HG03354 (cell line): ENCODE measurements at regions not wholly inside any gene's neighbourhood (a gene's known extent, or its start where the extent isn't known, plus 50 kb on each side); places are given as distances from the start of the nearest gene placed in this dataset.

Source experiments
- ATAC-seq: cut with Tn5 transposase; IDR thresholded peaks from one replicate; pipeline ENCODE4 v1.9.1; 2021; ENCODE audit warnings: mild to moderate bottlenecking; ENCODE audit not compliant: unreplicated experiment, poor library complexity, severe bottlenecking

DNA sequence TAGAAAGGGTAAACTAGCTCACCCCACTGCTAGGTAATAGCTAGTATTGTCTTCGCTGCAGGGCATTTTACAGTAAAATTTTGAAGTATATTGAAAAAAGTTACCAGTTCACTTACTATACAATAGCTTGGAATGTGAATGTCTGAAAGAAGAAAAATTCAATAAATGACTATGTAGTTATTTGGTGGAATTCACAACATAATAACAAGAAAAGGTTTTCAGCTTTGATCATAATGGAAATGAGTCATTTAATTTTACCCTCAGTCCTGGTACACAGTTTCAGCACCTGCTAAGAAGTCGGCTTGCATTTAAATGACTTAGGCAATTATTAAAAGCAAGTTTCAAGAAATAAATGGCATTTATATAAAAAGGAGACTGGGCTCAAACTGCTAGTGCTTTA is 90.4 kb downstream of the NUP35 start:
- peak; percentile 93 for ATAC-seq

DNA sequence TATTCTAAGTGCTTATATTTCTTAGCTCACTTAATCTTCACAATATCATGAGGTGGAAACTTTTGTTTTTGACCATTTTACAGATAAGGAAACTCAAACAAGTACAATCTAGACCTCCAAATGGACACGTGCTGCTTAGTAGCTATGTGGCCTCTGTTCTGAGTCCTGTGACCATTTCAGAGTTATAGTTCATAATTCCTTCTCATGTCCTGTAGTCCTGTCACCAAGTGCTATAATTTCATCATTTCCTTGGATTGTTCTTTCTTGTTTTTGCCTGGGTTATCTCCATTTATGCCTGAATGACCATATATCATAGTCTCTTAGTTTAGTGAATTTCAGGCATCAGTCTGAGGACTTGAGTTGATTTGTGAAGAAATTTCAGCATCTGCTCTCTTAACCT is 91.7 kb downstream of the NUP35 start:
- no peak for ATAC-seq

DNA sequence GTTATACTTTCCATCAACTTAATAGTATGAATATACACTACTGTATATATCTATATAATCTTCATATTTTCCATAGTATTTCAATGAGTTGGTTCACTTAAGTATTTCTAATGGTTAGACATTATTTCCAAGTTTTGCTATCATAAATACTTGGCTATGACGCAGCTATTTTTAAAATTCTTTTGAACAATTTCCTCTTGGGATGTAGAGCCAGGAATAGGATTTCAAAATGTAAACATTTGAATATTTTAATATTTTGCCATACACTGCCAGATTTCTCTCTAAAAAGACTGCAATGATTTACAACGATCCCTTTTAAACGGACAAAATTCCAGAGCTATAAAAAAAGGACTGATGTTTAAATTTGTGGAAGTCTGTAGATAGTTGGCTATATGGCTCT is 95.6 kb downstream of the NUP35 start:
- no peak for ATAC-seq

DNA sequence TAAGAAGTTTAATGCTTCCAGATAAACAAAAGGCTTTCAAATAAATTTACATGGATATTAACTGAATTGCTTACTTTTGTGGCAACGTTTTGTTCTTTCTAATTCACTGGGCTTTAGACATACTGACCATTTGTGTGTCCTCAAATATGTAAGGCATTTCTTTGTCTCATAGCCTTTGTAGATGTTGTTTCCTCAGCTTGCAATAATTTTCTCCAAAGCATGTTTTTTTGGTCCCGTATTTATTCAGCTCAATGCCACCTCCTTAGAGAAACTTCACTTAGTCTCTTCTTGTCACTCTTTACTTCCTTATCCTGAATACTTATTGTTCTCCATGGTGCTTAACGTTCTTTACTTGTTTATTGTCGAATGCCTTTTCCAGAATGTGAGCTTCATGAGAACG is 98.5 kb downstream of the NUP35 start:
- no peak for ATAC-seq

DNA sequence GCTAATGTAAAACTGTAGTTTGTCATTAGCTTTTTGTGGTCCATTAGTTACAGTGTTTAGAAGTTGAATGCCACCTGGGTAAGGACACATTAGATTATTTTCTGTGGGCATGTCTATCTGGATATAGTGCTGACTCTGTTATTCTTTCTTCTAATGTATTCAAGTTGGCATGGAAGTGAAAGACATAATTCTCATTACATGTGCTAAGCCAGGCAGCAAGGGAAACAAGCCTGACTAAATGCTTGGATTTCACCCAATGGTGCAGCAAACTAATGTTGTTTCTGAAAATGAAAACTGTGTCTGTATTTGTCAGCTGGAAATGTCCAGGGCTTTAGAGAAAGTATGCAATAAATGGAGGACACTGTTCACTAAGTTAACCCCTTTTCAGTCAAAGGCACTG is 100.7 kb downstream of the NUP35 start:
- no peak for ATAC-seq

DNA sequence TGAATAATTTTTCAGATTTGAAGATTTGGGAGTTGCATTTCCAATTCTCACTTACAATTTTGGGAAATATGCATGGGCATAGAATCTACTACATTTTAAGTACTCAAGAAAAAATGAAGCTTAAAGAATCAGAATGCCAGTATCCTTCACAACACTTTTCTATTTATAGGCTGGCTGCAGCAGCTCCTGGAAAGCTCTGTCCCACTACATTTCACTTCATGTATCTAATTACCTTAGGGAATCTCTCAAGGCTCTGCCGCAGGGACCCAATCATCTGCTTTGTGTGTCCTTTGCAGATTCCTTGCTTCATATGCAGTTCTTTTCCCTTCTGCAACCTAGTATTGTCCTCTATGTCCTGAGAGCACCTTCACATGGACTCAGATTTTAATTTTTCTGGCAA is 102.9 kb downstream of the NUP35 start:
- no peak for ATAC-seq

DNA sequence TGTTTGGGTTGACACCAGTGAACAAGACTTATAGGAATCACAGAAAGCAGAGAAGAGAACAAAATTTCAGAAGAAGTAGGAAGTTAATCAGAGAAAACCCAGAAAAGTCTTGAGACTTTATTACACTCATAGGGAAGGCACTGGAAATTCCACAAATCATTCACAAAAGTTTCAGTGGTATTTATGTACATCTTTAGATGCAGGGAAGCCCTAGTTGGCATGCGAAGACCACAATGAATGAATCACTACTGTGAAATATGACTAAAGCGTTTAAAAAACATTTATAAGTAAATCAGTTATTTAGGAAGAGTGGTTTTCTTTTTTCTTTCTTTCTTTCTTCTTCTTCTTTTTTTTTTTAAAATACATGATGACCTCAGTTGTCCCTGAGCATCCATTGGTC is 105.1 kb downstream of the NUP35 start:
- ATAC-seq, result peak; percentile 54

DNA sequence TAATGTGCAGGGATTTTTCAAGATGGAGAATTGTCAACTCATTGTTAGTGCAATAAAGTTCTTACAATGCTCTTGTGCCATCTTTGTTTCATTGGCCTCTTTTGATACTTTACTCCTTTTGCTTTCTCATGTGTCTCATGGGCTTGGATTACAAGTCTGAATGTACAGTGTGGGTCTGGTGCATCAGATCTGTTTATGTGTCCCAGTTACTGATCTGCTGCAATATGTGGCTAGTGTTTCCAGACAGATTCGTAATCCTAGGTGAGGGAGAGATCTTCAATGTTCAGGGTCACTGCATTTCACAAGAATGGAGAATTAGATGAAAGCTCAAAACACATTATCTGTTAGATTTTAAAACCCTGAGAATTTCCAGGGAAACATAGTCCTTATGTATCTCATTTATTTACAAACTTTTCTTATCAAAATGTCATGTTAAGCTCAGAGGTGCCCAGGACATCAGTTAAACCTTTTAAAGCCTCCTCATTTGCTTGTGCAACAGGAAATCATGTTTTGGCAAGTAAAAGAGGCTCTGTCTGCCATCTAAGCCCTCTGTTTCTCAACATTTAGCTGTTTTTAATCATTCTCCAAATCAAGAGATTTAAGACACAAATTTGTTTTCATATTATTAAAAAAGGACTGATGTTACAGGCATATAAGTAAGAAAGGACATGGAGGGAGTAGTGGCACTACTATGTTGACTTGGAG is 108.1 kb downstream of the NUP35 start:
- ATAC-seq, result no peak

DNA sequence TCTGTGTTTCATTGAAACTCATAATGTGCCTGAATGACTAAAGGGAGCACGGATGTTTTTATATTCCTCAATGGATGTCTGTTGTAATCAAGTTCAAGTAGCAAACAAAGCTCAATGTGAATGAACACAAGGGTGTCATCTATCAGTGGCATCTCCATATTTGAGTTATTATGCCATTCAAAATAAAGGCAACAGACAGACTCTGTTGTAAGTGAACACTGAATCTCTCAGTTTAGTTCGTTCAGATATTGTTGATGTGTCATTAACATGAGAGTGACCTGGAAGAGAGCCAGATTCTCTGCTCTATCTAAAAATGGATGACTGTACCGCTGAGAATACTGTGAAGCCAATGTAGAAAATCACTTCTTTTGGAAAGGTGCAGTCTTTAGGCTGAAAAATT is 118.7 kb downstream of the NUP35 start:
- no peak for ATAC-seq

DNA sequence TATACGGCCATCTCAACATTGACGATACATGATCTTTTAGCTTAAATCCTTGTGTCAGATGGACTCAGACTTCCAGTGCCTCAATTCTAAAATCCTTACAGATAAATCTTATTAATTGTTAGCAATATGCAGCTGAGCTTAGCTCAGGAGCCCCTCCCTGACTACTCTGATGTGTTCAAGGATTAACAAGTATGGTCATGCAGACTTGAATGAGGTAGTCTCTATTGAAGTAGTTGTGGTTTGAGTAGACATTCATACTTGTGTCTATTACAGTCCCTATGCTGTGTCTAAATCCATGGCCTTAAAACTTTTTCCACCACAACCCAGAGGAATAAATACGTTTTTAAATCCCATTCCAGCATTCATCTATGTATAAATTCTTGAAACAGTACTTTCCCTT is 119.5 kb downstream of the NUP35 start:
- ATAC-seq, result no peak

DNA sequence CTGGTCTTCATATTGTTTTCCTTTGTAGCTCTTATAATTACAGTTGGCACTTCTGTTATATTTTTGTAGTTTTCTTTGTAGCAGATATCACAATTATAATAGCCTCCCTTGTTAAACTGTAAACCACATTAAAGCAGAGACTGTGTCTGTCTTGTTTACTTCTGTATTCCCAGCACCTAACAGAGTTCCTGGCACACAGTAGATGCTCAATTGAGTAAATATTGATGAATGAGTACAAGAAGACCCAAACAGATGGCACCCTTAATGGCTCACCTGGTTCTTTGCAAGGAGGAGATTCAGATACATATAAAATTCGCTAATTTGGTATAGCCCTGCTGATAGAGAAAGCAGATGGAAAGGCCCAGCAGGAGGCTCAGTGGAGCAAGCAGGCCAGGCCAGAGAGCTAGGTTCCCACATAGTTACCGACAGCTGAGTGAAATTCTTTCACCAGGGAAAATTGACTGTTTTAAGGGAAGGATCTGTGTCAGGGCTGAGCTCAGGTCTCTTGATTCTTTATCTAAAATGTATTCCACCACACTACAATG is 120.1 kb downstream of the NUP35 start:
- no peak for ATAC-seq

DNA sequence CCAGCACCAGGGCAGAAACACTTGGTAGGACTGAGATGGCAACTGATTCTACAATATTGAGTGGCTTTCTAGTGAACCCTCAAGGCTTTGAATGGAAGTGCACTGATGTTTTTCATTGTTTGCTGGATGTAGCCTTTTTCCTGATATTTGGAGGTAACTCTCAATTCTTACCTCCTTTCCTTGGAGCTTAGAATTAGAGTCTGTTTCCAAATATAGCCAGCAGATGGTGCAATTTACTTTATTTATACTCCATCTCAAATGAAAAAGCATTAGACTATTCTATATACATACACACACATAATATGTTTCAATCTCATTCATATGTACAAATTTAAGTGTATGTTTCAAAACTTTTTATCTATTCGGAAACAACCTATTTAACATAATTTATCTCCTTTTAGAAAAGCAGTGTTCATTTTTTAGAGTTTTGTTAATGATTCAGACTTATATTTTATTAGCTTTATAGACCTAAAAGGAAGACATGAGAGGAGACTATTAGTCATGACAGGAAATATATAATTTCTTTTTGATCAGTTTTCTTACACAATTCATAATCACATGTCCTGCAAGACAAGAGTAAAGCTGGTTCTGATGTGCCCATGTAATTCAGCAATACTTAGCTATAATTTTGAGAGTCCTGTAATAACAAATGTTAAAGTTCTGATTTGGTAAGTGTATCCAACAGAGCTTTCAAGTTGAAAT is 124.8 kb downstream of the NUP35 start:
- ATAC-seq, result peak; percentile 72

DNA sequence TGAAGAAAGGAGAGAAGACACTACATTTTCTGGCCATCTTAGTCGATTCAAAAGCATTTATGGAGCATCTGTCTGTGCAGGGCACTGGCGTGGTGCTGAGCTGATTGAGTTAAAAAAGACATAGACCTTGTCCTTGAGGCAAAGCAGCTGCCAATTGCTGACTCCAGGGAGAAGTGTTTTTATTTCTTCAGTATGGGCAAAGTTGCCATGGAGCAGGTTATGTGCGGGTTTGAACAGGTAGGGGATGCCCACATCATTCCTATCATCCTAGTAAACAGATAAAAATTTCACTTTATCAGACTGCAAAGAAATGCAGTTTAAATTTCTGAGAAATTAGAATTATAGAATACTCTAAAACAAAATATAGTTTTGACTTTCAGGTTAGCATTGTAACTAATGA is 125.8 kb downstream of the NUP35 start:
- ATAC-seq, result no peak

DNA sequence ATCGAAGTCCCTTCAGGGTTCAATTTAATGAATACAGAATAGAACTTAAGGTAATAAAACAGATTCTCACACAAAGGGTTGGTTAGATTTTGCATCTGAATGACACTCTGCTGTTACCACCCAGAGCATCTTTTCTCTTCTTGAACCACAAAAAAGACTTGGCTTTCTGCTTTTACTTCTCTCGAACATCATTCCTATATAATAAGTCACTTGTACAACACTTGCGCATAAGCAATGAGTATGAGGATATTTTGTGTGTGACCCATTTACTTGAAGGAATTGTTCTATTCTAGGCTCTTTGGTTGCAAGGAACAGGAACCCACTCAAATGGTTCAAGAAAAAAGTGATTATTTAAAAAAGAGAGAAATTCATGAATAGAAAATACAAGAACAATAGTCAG is 126.2 kb downstream of the NUP35 start:
- ATAC-seq, result no peak

DNA sequence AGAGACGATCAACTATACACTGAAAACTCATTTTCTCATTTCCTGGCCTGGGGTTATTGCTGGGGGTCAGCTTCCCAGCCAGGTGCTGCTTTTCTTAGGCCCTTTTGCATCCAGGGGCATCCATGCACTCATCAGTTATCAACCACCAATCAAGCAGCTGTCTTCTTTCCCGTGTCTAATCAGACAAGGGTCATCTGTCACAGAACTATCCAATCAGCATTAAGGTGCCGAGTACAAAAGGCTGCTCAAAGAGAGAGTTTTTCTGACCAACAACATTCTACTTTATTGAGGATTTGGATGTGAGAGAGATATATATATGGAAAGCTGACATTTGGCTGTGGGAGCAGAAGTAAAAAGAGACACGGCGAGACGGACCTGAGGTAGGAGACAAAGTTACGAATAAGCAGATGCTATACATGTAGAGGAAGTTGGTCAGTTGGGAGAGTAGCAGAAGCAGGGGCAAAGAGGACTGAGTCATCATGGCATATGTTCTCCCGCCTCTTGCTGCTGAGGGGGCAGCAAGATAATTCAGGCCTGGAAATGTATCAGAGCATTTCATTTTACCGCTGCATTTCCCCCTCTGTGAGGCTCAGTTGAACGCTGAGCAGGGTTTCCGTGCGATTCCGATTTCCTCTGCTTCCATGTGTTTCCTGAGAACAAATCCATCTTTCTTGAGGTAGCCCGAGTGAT is 129.3 kb downstream of the NUP35 start:
- no peak for ATAC-seq

DNA sequence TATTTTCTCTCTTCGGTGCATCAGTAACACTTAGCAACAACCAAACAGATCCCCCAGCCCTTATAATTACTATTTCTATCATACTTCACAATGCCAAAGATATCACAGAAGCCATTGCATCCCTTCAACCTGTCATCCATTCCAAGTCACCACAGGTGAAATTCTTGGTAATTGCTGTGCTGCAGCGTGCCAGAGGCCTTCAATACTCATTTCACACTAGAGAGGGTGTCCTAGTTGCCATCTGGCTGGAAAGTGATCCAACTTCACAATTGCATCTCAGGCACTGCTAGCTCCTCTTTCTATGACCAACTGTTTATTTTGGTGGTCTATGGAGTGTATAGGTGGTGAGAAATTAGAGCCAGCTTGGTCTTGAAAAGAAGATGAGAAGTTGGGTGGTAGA is 131.2 kb downstream of the NUP35 start:
- no peak for ATAC-seq

DNA sequence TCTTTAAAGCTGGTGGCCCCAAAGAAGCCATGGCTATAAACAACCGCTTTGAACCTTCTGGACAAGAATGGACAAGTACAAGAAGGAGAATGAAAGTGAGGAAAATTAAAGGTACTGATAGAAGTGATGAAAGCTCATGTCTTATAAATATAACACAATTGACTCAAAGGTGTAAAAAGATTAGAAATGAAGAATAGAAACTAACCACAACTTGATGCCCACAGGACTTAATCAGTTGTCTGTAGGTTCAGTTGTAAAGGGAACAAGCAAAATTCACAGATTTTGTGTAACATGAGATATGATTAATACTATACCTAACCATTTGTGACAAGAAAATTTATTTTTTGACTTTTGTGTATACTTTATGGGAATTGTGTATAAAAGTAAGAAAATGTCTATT is 135.7 kb downstream of the NUP35 start:
- ATAC-seq, result no peak

DNA sequence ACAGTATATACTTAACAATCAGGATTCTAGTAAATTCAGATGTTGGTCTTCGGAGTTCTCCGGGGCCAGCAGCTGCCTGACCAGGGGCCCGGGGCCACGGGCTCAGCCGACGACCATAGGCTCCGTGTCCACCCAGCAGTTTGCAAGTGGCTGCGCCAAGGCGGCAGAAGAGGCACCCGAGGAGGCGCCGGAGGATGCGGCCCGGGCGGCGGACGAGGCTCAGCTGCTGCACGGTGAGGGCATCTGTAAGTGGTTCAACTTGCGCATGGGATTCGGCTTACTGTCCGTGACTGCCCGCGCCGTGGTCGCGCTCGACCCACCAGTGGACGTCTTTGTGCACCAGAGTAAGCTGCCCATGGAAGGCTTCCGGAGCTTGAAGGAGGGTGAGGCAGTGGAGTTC is 136.3 kb downstream of the NUP35 start:
- no peak for ATAC-seq

DNA sequence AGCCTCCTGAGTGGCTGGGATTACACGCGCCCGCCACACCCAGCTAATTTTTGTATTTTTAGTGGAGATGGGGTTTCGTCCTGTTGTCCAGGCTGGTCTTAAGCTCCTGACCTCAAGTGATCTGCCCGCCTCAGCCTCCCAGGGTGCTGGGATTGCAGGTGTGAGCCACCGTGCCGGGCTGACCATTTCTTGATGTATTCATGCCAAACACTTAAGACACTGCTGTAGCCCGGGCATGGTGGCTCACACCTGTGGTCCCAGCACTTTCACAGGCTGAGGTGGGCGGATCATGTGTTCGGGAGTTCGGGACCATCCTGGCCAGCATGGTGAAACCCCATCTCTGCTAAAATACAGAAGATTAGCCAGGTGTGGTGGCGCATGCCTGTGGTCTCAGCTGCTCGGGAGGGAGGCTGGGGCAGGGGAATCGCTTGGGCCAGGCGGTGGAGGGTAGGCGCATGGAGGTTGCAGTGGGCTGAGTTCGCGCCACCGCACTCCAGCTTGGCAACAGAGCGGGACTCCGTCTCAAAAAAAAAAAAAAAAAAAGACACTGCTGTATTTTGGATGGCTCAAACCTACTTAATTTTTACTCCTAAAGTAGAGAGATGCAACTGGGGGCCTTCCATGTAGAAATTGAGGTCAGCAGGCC is 140.8 kb downstream of the NUP35 start:
- no peak for ATAC-seq

DNA sequence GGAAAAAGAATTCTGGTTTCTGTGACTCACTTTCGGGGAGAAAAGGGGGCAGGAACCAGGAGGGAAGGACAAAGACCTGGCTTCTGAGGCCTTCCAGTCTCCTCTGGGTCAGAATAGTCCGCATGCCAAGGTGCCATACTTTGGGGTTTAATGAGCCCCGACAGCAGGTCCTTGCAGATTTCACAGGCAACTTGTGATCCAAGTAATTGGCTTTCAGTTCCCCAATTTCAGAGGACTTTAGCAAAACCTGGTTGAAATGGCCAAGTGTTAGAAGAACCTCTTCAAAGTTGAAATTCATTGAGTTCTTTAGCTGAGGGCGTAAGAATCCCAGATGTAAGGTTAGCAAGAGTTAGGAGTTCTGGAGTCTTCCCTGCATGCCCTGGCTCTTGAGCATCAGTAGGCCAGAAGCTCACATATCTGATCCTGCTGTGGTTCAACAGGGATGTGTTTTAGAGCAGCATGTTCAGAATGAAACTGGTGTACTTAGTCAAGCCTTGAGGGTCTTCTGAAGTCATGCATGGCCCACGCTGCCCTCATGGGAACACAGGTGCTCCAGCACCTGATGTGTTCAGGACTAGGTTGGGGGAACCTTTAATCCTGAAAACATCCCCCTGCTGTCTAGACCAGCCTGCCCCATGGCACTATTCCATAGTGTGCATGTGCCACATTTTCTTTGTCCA is 143.0 kb downstream of the NUP35 start:
- peak; percentile 78 for ATAC-seq
